BE2C (cell line): ENCODE measurements at regions not wholly inside any gene's neighbourhood (a gene's known extent, or its start where the extent isn't known, plus 50 kb on each side); places are given as distances from the start of the nearest gene placed in this dataset.

Experiments
- DNase-seq: peaks from one replicate; pipeline ENCODE4 v3.0.0-alpha.2; 2020
- H3K27me3 ChIP-seq: fragments of 250-450 bp; sonication (Bioruptor Pico); 2 replicates; pipeline ENCODE4 v1.5.1; 2020; ENCODE audit warnings: mild to moderate bottlenecking
- H3K36me3 ChIP-seq: fragments of 250-450 bp; sonication (Bioruptor Pico); 2 replicates; pipeline ENCODE4 v1.5.1; 2020; ENCODE audit warnings: mild to moderate bottlenecking
- H3K4me1 ChIP-seq: fragments of 250-450 bp; sonication (Bioruptor Pico); 2 replicates; pipeline ENCODE4 v1.5.1; 2020
- H3K4me3 ChIP-seq: 2 replicates; pipeline ENCODE4 v1.5.1; 2011; ENCODE audit warnings: low read depth, low read length
- H3K9me3 ChIP-seq: fragments of 250-450 bp; sonication (Bioruptor Pico); 2 replicates; pipeline ENCODE4 v1.5.1; 2020
- CTCF ChIP-seq: IDR thresholded peaks from 2 replicates; pipeline ENCODE4 v1.5.1; 2012; ENCODE audit warnings: mild to moderate bottlenecking, low read depth, low read length

- no peak for DNase-seq
- no peaks in the 10 kb centered on the region for H3K9me3 ChIP-seq
- H3K4me1 ChIP-seq = no peaks in the 10 kb centered on the region
- no peaks in the 10 kb centered on the region for H3K36me3 ChIP-seq
- peaks cover 50% of the 10 kb centered on the region for H3K27me3 ChIP-seq
- no peak for TF ChIP-seq CTCF
- no peak overlapping the region for H3K4me3 ChIP-seq
These were observed 456.1 kb upstream of the ARRDC3 start for GRCh38 chr5:91839233-91839632.

GRCh38 chr5:91830361-91830953 is 447.3 kb upstream of the ARRDC3 start:
- DNase-seq = no peak
- H3K36me3 ChIP-seq = no peaks in the 10 kb centered on the region
- peaks cover 16% of the 10 kb centered on the region for H3K27me3 ChIP-seq
- H3K9me3 ChIP-seq = no peaks in the 10 kb centered on the region
- no peak for TF ChIP-seq CTCF
- H3K4me3 ChIP-seq = no peak overlapping the region
- H3K4me1 ChIP-seq = no peaks in the 10 kb centered on the region

GRCh38 chr5:91825618-91826017 is 442.5 kb upstream of the ARRDC3 start:
- Histone ChIP-seq H3K4me3 (no peak overlapping the region), H3K27me3 (peaks cover 16% of the 10 kb centered on the region; the same call in 1 of the 2 replicates), H3K9me3 (no peaks in the 10 kb centered on the region), H3K36me3 (no peaks in the 10 kb centered on the region), H3K4me1 (no peaks in the 10 kb centered on the region)
- DNase-seq = no peak
- TF ChIP-seq CTCF = no peak

GRCh38 chr5:91824406-91824805 is 441.3 kb upstream of the ARRDC3 start:
- no peak for TF ChIP-seq CTCF
- no peak for DNase-seq
- Histone ChIP-seq H3K36me3 (no peaks in the 10 kb centered on the region), H3K4me1 (no peaks in the 10 kb centered on the region), H3K27me3 (peaks cover 6% of the 10 kb centered on the region; the same call in 1 of the 2 replicates), H3K4me3 (no peak overlapping the region), H3K9me3 (no peaks in the 10 kb centered on the region)

GRCh38 chr5:91820874-91821273 is 437.8 kb upstream of the ARRDC3 start:
- Histone ChIP-seq H3K9me3 (no peaks in the 10 kb centered on the region), H3K36me3 (no peaks in the 10 kb centered on the region), H3K4me1 (no peaks in the 10 kb centered on the region), H3K4me3 (no peak overlapping the region), H3K27me3 (no peaks in the 10 kb centered on the region; the same call in 1 of the 2 replicates)
- TF ChIP-seq CTCF = no peak
- no peak for DNase-seq

- DNase-seq = no peak
- Histone ChIP-seq H3K27me3 (no peaks in the 10 kb centered on the region; the same call in 1 of the 2 replicates), H3K36me3 (no peaks in the 10 kb centered on the region), H3K4me3 (no peak overlapping the region), H3K4me1 (no peaks in the 10 kb centered on the region), H3K9me3 (no peaks in the 10 kb centered on the region)
- TF ChIP-seq CTCF = no peak
These were observed 433.6 kb upstream of the ARRDC3 start for GRCh38 chr5:91816681-91817080.
